ENCODE measurements at regions not wholly inside any gene's neighbourhood (a gene's known extent, or its start where the extent isn't known, plus 50 kb on each side); places are given as distances from the start of the nearest gene placed in this dataset.

DNA sequence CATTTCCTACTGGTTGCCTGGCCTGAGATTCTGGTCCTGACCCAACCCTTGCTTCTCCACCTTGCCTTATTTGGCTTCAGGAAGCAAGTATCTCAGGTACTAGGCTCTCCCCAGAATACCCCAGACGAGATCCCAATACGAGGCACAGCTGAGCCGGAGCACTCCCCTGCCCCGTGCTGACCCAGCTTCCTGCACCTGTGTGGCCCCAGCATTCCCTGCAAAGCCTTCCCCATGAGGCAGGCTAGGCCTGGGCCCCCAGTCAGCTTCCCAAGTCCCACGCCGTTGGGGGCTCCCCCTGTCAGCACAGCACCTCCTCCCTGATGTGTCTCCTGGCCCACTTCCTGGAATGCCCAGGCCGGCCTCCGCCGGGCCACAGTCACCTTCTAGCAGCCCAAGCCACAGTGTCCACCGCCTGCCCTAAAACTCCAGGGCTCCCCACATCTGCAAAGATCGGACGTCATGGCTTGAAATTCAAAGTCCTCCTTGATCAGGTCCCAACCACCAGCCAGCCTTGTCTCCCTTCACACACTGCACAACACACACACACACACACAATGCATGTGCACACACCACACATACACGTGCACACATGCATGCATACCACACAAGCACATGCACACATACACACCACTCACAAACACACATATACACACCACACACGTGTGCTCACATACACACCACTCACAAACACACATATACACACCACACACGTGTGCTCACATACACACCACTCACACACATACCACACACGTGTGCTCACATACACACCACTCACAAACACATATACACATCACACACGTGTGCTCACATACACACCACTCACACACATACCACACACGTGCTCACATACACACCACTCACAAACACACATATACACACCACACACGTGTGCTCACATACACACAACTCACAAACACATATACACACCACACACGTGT, 78.9 kb upstream of the FOXK1 start:
- TF ChIP-seq, protein P1, sequence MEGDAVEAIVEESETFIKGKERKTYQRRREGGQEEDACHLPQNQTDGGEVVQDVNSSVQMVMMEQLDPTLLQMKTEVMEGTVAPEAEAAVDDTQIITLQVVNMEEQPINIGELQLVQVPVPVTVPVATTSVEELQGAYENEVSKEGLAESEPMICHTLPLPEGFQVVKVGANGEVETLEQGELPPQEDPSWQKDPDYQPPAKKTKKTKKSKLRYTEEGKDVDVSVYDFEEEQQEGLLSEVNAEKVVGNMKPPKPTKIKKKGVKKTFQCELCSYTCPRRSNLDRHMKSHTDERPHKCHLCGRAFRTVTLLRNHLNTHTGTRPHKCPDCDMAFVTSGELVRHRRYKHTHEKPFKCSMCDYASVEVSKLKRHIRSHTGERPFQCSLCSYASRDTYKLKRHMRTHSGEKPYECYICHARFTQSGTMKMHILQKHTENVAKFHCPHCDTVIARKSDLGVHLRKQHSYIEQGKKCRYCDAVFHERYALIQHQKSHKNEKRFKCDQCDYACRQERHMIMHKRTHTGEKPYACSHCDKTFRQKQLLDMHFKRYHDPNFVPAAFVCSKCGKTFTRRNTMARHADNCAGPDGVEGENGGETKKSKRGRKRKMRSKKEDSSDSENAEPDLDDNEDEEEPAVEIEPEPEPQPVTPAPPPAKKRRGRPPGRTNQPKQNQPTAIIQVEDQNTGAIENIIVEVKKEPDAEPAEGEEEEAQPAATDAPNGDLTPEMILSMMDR (IDR thresholded peaks at IDR 0.05; ENCODE audit: insufficient read depth, low read length), result no peak
- TF ChIP-seq POLR2AphosphoS5 (IDR thresholded peaks at IDR 0.05; ENCODE audit: low read depth) (no peak), GABPA (IDR thresholded peaks at IDR 0.05; ENCODE audit: low read depth) (no peak)
- TF ChIP-seq, protein P2, sequence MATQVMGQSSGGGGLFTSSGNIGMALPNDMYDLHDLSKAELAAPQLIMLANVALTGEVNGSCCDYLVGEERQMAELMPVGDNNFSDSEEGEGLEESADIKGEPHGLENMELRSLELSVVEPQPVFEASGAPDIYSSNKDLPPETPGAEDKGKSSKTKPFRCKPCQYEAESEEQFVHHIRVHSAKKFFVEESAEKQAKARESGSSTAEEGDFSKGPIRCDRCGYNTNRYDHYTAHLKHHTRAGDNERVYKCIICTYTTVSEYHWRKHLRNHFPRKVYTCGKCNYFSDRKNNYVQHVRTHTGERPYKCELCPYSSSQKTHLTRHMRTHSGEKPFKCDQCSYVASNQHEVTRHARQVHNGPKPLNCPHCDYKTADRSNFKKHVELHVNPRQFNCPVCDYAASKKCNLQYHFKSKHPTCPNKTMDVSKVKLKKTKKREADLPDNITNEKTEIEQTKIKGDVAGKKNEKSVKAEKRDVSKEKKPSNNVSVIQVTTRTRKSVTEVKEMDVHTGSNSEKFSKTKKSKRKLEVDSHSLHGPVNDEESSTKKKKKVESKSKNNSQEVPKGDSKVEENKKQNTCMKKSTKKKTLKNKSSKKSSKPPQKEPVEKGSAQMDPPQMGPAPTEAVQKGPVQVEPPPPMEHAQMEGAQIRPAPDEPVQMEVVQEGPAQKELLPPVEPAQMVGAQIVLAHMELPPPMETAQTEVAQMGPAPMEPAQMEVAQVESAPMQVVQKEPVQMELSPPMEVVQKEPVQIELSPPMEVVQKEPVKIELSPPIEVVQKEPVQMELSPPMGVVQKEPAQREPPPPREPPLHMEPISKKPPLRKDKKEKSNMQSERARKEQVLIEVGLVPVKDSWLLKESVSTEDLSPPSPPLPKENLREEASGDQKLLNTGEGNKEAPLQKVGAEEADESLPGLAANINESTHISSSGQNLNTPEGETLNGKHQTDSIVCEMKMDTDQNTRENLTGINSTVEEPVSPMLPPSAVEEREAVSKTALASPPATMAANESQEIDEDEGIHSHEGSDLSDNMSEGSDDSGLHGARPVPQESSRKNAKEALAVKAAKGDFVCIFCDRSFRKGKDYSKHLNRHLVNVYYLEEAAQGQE (IDR thresholded peaks at IDR 0.05; ENCODE audit: insufficient replicate concordance, low read depth), result no peak
